HT1080 (cell line): ENCODE measurements at regions not wholly inside any gene's neighbourhood (a gene's known extent, or its start where the extent isn't known, plus 50 kb on each side); places are given as distances from the start of the nearest gene placed in this dataset.

Source experiments
- DNase-seq: peaks from one replicate; pipeline ENCODE4 v3.0.0-alpha.2; 2015; ENCODE audit warnings: low read depth

DNA sequence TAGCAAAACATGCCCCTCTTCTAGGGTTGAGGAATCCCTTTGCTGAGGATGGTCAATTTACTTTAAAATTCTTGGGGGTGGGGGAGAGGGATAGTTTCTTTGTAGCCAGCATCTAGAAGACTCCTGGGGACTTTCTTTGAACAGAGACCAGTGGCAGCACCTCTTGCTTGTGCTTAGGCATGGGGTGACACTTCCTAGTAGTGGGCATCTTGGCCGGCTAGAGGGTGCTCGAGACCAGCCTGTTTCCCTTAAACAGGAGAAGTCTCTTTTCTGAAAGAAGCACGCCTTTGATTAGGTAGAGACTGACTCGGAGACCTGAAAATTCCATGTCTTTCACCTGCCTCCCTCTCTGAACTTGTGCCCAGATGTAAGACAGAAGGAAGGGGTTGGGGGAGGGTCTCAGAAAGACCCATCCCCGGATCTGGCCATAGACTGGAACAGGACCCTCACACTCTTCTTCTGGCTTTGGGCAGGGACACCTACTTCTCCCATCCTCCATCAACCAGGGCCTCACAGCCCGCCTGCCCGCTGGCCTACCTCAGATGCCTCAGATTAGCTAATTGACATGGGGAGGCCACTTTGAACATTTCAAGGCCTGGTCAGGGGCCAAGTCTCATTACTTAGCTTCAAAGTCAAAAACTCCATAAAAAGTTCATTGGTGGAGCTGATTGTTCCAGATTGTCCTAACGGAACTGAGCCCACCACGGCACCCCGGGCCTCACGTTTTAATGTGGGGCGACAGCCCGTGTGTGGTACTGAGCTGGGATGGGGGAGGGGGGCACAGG lies 172.2 kb downstream of the CDC5L start:
- no peak for DNase-seq

DNA sequence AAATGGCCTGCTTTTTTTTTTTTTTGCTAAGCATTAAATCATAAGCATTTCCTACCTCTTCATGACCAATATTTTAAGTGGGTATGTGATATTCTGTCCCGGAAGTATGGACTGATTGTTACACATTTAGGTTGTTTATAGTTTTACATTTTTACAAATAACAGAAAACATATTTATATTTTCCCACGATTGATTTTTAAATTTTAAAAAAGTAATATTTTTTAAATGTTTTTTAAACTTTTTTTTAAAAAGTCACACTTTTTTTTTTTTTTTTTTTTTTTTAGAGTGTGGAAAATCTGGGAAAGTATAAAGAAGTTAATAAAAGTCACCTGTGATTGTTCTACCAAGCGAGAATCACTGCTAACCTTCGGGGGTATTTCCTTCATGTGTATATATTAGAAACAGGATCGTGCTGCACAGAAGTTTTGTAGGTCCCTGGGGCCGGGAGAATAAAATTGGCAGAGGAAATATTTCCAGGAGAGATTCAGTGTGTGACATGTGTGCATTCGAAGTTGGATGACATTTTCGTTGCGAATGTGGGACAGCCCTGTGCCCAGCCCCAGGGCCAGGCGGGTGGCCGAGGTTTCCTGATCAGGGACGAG lies 173.1 kb downstream of the CDC5L start:
- DNase-seq: no peak

DNA sequence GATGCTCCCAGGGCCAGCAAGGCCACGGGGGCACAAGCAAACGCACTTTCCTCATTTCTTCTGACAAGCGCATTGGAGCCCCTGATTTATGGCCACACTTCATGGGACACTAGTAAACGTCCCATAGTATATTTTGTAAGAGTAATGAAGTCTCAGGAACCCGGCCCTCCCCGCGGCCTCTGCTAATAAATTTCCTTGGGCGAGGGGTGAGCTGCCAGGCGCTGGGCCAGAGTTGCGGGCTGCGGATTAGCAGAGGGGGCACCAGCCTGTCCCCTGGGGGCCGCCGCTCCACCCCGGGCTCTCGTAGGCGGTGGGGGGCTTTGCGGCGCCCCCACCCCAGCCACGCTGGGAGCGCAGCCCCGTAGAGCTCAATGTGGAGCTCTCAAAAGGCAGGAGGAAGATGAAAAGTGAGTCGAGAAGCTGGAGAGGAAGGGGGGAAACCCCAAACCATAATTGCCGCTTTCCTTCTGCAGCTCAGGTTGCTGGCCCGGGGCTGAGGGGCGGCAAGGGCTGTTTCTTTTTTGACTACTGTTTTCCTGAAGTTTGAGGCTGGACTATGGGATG lies 173.6 kb downstream of the CDC5L start:
- DNase-seq: no peak

DNA sequence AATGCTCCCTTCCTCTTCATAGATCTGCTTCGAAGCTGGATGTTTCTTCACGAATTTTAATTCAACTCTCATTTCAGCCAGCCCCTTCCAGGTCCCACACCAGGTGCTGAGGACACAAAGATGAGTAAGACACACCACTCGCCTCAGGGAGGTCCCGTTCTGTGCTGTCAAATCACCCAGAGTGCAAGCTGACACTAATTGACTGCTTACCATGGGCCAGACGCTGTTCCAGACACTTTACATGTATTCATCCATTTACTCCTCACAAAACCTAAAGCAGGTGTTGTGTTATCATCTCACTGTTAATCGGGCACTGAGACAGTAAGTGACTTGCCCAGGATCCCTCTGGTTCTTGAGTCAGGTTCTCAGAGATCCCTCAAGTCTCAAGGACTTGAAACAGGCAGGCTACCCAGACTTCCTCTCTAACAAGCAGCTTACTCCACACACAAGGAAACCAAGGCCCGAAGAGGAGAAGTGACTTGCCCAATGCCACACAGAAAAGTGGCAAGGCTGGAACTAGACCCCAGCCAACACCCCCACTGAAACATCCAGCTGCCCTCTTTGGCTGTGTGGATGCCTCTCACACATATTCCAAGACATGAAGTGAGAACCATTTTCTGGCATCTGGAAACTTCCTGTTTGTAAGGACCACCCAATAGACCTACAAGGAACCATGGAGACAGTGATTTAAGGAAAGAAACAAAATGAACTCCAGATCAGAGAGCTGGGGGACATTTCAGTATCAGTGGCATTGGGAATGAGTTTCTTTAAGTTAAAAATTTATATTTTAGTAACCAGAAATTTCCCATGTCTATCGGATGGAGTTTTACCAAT lies 174.5 kb downstream of the CDC5L start:
- DNase-seq: no peak

DNA sequence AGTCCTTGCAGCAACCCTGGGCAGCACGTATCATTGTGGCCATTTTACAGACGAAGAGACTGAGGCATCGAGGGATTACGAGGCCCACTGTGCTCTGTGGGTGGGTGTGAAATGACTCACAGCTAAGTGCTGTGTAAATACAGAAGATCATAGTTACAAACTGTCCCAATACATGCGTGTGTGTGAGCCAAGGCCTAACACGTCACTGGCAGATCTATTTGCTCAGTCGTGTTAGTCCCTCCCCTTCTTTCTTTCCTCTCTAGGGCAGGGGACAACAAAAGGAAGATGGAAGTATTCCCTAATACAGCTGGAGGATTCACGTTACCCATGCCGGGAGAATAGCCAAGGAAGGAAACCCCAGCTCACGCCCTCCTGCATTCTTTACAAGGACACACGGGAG lies 175.9 kb downstream of the CDC5L start:
- DNase-seq: no peak

DNA sequence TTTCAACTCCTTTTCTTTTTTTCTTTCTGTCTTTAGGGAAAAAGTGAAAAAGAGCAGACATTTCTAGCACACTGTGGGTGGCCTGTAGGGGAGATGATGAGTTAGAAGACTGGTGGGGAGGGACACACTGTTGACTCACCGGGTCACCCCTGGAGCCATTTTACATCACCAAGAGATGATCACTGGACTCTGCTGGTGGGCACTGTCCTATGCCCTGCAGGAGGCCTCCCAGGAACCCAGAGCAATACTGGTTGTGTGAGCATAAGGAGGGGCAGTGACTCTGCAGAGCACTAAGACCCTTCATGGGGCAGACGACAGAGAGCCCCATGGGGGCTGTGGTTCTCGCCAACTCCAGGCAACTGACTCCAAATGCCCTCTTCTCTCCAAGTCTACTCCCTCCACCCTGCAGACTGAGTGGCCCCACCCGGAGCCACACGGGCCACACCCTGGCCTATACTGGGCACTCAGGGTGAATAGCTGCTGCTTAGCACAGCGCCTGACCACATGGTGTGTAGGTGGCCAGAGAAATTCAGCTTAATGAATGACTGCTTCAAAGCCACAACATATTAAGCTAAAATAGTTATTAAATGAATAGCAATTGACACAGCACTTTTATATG lies 177.5 kb downstream of the CDC5L start:
- DNase-seq: no peak

DNA sequence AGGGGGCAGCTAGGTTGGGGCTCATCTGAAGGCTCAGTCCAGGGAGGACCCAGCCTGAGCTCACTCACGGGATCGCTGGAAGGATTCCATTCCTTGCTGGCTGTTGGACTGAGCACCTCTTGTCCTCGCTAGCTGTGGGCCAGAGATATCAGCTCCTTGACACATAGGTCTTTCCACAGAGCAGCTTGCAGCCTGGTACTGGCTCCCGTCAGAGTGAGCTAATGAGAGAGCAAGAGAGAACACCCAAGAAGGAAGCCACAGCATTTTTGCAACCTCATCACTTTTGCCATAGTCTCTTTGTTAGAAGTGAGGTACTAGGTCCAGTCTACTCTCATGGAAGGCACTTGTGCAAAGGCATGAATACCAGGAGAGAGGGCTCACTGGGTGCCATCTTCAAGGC lies 179.9 kb downstream of the CDC5L start:
- DNase-seq: no peak

DNA sequence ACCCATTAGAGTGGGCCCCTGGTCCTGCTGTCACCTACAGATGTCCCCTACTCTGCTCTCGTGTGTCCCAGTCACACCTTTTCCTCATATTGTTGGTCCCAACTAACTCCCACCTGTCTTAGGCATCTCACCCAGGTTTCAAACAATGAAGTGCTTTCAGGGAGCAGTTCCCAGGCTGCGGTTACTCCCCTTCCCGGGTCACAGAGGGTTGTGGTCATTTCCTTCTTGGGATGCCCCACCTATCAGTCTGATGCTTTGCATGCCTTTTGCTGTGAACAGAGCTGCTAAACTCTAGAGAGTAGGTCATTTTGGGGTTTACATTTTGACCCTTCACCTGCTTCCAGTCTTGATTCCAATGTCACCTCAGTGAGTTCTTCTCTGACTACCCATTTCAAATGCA lies 181.6 kb downstream of the CDC5L start:
- peak; percentile 26 for DNase-seq

DNA sequence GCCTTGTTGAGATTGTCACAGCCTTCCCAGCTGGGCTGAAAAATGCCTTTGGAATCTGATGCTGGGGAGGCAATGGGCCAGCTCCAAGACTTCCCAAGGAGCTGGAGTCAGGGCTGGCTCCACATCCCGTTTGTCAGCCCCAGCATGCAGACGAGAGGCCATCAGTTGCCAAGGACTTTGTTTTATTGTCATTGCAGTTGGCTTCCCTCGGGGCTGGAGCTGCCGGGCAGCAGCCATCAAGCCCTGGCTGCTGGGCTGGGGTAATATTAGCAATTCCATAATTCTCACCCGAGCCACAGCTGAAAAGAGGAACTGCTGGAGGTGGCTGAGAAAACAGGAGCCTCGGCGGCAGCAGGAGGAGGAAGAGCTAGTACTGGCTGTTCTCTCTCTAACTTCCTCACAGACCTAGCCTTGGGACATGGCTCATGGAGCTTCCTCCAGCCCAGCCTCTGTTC lies 182.5 kb downstream of the CDC5L start:
- no peak for DNase-seq

DNA sequence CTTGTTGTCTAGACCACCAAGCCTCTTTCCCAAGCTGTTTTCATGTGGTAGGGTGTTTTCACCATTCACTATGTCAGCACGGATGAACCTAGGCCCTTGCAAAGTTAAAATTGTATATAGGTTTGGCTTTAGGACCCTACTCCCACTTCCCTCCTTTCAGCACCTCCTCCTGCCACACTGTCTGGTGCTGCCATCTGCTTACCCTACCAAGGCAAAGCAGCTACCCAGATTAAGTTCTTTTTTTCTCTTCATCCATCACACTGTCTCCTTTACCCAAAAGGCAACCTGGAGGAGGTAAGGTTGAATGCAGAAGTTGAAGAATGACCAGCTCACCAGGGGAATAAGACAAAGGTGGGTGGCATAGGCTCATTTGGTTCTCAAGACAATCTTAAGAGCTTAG lies 184.0 kb downstream of the CDC5L start:
- DNase-seq: no peak

DNA sequence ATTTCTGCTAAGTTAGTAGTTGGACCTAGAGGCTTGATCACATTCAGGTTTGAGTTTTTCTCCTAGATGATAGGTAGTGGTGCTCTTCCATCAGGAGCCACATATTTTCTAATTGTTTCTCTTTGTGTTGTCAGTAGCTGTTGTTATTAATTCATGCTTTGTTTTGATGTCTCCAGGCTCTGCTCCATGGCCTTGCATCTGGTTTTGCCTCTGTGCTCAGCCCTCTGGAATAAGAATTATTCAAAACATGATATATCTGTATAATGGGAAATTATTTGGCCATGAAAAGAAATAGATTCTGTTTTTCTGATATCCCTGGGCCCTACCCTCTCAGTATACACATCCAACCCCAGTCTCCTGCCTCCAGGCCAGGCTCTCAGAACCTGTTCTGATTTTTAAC lies 184.8 kb downstream of the CDC5L start:
- no peak for DNase-seq

DNA sequence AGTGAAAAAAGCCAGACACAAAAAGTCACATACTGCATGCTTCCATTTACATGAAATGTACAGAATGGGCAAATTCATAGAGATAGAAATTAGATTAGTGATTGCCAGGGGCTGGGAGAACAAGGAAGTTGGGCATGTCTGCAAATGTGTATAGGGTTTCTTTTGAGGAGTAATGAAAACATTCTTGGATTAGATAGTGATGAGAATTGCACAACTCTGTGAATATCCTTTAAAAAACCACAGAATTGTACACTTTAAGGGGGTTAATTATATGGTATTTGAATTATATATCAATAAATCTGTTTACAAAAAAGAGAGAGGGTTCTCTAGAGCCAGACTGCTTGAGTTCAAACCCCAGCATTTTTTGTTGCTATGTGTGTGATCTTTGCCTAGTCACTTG lies 188.1 kb downstream of the CDC5L start:
- no peak for DNase-seq

DNA sequence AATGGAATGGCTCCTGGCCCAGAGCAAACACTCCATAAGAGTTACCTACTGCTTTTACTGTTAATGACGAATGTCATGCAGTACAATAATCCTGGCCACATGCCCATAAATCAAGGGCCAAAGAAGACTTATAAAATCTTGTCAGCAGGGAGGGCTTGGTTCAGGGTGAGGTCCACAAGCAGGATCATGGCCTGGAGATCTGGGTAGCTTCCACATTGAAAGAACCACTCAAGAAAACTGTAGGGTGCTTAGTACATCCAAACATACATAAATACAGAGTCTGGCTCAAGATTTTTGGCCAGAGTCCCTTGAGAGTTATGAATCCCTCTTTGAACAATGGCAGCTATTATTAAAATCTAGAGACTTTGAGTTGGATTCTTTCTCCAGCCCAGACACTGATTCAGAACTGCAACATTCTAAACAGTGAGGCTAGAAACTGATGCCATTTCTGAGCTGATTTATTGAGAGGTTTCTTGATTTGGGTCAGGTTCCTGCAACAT lies 188.7 kb downstream of the CDC5L start:
- DNase-seq: no peak

DNA sequence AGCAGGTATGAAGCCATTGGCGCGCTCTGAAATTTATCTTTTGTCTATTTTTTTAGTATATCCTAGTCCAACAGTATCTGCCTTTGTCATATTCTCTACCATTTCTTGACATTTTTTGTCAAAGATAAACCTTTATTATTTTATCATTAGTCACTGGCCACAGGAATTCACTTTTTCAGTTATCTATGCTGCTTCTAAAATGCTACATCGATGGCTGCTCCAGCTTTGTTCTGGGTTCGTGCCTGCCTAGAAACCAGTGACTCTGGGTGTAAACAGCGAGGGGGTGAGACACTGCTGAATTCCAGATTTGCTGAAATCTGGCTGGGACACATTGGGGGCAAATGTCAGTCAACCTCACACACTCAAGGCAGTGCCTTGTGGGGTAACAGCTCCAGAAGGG lies 193.4 kb downstream of the CDC5L start:
- DNase-seq: peak; percentile 56

DNA sequence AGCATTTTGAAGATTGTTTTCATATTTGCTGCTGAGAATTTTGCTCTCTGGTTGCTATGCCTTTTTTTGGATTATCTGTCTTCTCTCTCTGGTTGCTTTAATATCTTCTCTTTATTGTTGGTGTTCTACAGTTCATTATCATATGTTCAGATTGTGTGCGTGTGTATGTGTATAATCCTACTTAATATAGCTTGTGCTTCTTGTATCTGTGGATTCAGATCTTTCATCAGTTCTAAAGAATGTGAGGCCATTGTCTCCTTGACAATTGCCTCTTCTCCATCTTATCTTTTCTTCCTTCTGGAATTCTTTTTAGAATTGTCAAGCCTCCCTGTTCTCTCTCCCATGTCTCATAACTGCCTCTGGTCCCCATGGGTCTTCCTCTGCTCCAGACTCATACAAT lies 195.4 kb downstream of the CDC5L start:
- no peak for DNase-seq

DNA sequence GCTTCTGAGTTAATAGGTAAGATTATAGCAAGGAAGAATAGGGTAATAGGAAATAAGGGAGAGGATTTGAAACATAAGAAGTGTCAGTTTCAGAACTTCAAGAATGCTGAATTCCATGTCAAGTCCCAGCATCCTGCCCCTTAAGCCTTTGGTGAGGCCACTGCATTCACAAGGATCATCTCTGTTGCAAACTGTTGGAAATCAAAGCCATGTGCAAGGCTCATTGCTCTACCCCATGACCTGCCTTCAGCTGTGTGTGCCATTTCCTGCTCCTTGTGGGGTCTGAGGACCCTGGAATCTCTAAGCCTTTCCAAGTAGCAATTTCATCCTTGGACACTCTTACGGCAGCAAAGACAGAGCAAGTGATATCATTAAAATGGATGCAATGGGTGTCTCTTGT lies 203.0 kb downstream of the CDC5L start:
- no peak for DNase-seq

DNA sequence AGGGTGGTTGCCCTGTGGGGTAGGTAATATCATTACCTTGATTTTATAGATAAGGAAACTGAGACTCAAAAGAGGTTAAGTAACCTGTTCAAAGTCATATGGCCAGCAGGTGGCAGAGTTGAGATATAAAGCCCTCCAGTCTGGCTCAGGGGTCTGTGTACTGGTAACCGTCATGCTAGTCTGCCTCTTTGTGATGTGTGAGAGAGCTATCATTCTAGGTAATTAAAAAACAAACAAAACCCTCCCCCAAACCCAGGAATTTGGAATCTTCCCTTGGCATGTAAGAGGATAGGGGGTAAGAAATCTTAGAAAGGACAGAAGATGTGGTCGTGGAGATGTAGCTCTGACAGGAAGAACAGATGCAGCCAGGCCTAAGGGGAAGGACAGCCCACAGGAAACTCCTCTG lies 206.0 kb downstream of the CDC5L start:
- peak; percentile 53 for DNase-seq

DNA sequence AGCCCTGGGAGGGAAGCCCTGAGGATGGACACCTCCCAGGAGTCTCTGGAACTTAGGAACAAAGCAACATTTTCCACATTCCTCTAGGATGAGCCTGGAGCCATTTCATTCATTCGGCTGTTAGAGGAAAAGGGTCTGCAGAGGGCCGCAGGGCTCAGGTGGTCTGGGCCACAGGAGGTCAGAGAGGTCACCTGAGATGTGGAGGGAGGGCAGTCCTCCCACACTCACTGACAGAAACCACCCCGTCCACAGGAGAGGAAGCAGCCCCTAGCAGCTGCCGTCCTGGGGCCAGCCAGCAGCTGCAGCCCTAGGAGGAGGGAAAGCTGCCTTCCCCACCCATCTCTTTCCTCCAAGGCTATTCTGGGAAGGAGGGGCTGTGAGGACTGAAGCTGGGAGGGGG lies 207.0 kb downstream of the CDC5L start:
- no peak for DNase-seq

DNA sequence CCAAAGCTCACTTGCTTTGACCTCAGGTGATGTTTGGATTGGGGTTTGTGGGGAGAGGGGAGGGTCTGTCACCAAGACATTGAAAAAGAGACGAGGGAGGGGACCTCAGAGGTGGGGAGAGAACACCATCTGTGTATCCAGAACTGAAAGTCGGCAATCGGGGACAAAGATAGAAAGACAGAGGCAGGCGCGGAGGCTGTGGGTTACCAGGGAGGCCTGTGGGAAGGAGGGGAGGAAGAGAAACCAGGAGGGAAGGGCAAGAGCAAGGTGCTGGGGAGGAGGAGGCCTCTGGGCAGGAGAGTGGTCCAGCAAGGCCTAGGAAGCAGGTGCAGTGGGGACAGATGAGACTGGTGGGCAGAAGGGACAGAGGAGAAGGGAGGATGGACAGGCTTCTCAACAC lies 211.2 kb downstream of the CDC5L start:
- DNase-seq: no peak

DNA sequence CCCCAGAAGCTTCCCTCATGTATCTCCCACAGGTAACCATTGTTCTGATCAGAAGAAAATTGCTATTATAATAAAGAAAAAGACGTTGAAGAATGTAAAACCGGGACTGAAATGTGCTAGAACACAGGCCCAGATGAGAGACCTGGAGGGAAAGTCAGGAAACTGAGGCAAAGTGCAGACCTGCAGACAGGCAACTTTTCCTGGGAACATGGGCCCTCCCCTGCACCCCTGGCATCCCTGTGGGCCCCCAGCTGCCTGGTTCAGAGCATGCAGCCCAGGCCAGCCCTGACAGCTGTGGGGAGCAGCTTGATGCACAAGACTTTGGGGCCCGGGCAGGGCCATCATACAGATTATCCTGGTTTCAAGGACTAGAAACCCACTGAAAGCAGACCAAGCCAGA lies 212.2 kb downstream of the CDC5L start:
- DNase-seq: no peak

DNA sequence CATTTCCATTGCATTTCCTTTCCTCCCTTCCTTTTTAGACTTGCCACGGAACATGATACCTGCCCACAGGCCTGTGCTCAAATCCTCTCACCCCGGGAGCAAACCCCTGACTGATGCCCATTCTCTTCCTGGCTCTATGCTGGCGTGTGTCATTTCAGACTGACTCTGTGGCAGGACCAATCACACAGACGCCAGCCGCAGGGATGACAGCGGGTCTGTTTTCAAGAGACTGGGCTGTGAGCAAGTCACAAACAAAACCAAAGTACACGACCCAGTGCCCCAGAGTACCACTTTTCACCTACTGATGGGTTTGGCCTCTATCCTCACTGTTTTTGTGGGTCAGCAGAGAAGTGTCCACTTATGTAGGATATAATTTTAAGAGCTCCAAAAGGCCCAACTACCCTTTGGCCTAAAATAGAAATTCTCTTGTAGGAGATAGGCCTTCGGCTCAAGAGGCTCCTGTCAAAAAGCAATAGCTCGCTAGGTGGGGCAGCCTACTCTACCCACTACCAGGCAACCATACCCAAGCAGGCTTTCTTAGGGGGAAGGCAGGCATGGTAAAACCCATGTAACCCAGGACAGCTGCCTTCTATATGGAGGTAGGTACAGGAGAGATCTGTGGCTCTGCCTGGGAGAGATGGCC lies 215.7 kb downstream of the CDC5L start:
- DNase-seq: no peak
